HepG2 (cell line): ENCODE measurements at regions not wholly inside any gene's neighbourhood (a gene's known extent, or its start where the extent isn't known, plus 50 kb on each side); places are given as distances from the start of the nearest gene placed in this dataset.

ENCODE experiments used
- ATF3 ChIP-seq: sonication (generic); formaldehyde crosslinking; IDR thresholded peaks from 2 replicates; pipeline ENCODE4 v1.4.0; 2020; ENCODE audit warnings: missing genetic modification reagents
- BCLAF1 ChIP-seq: fragments of 450-650 bp; IDR thresholded peaks from 2 replicates; pipeline ENCODE4 v1.6.1; 2017; ENCODE audit warnings: mild to moderate bottlenecking
- CTCF ChIP-seq: sonication (generic); formaldehyde crosslinking; IDR thresholded peaks from 2 replicates; pipeline ENCODE4 v1.5.0; 2020; ENCODE audit warnings: mild to moderate bottlenecking, missing genetic modification reagents, moderate library complexity
- POLR2AphosphoS5 ChIP-seq: IDR thresholded peaks from 2 replicates; pipeline ENCODE4 v1.6.1; 2012; ENCODE audit warnings: low read depth, low read length
- ZBTB40 ChIP-seq, 2 experiments: fragments of 450-650 bp in 1 of 2; sonication (generic) in 1 of 2; formaldehyde crosslinking in 1 of 2; IDR thresholded peaks; 2 replicates each; pipeline versions ENCODE4 v1.6.1 to v1.8.0; 2016 to 2022; ENCODE audit warnings: antibody characterized with exemption in 1 of 2, mild to moderate bottlenecking in 1 of 2, missing genetic modification reagents in 1 of 2
- ZBTB7A ChIP-seq: sonication (generic); formaldehyde crosslinking; IDR thresholded peaks from 2 replicates; pipeline ENCODE4 v1.8.0; 2022; ENCODE audit warnings: mild to moderate bottlenecking, missing genetic modification reagents

GRCh38 chr6:21420926-21421325 is 172.6 kb upstream of the SOX4 start:
- TF ChIP-seq ZBTB40 (IDR thresholded peaks at IDR 0.05): no peak
- TF ChIP-seq ZBTB40 (CRISPR knock-in tag; IDR thresholded peaks at IDR 0.05): no peak
- TF ChIP-seq CTCF (CRISPR knock-in tag): no peak
- TF ChIP-seq ATF3 (CRISPR knock-in tag): no peak
- TF ChIP-seq BCLAF1: no peak
- TF ChIP-seq ZBTB7A (CRISPR knock-in tag): no peak
- no peak for TF ChIP-seq POLR2AphosphoS5
